NCI-H526 treated with DMSO at 0.1 percent for 48 hours (cell line): ENCODE measurements at regions not wholly inside any gene's neighbourhood (a gene's known extent, or its start where the extent isn't known, plus 50 kb on each side); places are given as distances from the start of the nearest gene placed in this dataset.

Experiments used
- DNase-seq: peaks from one replicate; lab custom pipeline; 2025; lab: John Stamatoyannopoulos, UW

DNA sequence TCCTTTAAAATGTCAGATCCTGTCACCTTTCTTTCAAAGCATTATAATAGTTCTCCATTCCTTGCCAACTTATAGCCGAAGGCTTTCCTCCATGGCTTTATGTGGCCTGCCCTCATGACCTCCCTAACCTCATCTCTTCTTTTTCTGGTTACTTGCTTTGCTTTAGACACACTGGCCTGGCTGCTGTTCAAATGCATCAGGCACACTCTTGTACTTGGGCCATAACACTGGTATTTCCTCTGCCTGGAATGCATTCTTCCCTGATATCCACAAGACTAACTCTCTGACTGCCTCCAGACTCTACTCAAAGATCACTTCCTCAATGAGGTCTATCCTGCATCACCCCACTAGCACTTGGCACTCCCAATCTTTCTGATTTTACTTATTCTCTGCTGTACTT lies 710.3 kb downstream of the KCNA4 start:
- no peak for DNase-seq

DNA sequence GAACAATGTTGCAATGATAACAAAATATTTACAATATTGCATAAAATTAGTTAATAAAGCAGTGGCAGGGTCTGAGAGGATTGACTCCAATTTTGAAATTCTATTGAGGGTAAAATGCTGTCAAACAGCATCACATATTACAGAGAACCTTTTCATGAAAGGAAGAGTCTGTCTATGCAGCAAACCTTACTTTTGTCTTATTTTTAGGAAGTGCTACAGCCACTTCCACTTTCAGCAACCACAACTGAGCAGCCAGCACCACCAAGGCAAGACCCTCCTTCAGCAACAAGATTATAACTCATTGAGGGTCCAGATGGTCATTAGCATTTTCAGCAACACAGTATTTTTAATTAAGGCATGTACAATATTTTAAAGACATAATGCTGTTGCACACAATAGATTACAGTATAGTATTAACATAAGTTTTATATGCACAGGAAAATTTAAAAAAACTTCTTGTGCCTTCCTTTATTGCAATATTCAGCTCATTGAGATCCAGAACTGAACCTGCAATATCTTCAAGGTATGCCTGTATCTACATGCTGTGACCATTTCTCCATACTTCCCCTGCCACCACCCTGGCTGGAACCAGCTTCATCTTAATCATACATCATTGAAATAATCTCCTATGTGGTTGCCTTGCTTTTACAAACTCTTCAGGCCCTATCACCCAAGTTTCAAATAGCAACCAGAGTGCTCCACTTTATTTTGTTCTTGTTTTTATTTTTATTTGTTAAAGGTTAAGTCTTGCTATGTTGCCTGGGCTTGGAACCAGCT lies 711.2 kb downstream of the KCNA4 start:
- DNase-seq = no peak

- DNase-seq = no peak
These were observed 716.4 kb downstream of the KCNA4 start for GRCh38 chr11:29300420-29300819.

DNA sequence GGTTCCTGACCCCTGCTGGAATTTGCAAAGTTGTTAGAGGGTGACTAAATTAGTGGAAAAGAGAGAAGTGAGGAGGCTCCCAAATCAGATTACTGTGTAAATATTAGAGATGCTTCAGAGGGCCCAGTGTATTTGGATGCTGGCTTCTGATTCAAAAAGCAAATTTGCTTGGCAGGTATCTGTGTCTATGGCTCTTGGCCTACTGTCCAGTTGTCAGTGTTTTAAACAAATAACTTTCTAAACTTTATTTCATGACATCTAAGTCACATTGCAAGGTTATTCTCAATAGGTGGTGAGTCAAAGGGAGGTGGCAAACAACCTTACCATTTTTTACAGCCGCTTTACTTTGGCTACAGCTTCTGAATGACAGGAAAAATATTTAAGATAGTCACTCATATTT lies 720.1 kb downstream of the KCNA4 start:
- no peak for DNase-seq

DNA sequence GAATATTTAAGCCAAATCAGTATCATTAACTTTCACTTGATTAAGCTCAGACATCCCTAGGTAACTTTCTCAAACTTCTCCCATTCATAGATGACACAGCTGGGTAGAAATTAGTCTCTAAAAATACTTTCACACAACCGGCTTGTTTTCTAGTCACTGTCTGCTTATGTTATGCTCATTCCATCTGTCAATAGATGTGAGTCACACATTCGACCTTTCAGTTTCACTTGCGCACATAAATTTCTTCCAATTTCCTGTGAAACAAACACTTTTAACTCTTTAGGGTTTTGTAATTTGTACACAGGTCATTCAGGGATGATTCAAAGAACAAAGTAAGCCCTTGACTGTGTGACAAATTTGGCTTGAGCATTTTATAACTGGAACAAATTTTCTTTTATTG lies 723.0 kb downstream of the KCNA4 start:
- no peak for DNase-seq

DNA sequence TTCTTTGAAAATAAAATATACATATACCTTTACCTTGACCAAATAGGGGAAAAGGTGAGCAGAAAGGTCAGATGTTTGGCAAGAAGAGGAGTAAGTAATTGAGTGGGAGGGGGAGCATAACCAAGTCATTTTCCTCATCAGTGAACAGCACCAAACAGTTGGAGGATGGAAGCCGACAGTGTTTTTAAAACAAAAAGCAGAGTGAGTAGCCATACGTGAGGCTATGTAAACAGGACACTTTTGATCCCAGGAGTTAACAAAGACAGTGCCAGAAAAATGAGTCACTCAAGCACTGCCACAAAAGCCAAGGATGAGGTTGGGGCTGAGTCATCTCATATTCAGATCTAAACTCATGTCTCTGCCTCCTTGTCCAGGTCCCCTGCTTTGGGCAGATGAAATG lies 734.7 kb downstream of the KCNA4 start:
- no peak for DNase-seq

DNA sequence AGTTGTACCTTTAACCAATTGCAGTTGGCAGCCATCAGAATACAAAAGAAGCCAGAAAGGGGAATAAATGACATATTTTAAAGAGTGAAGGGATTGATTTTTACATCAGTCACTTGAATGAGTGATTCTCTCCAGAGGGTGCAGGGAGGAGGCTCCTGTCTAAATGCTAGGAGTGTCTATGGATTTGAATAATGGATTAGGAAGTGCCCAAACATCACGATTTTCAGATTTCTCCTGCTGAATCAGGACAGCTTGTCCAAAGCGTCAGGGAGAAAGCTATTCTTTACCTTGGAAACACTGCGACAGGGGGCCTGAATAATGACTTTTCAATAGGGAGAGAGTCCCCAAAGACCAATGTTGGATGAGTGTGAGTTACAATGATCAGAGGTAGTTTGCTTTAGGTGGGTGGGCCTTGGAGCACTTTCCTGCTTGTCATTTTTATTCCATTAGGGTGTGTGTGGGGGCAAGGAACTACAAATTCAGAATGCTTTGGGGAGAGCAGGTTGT lies 735.5 kb downstream of the KCNA4 start:
- no peak for DNase-seq

GRCh38 chr11:29280452-29280851 lies 736.4 kb downstream of the KCNA4 start:
- DNase-seq = no peak

- no peak for DNase-seq
These were observed 737.1 kb downstream of the KCNA4 start for GRCh38 chr11:29279716-29280115.

GRCh38 chr11:29272019-29272654 lies 744.7 kb downstream of the KCNA4 start:
- DNase-seq = no peak

GRCh38 chr11:29271616-29272015 lies 745.2 kb downstream of the KCNA4 start:
- no peak for DNase-seq

DNA sequence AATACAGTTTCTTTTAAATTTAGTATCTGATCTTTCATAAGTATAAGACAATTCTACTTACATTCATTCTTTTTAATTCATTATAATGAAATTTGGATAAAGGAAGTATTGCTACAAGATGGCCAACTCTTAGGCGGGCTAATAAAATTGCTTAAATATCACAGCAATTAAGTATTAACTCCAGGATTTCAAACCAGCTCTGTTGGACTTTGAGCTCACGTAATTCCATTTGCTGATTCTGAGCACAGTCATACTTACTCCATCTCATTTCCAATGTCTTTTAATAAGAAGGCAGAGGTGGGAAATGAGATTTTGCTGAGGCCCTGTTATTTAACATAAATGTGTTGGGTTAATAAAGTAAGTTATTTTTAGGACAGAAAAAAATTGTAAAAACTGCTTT lies 748.1 kb downstream of the KCNA4 start:
- DNase-seq = no peak

DNA sequence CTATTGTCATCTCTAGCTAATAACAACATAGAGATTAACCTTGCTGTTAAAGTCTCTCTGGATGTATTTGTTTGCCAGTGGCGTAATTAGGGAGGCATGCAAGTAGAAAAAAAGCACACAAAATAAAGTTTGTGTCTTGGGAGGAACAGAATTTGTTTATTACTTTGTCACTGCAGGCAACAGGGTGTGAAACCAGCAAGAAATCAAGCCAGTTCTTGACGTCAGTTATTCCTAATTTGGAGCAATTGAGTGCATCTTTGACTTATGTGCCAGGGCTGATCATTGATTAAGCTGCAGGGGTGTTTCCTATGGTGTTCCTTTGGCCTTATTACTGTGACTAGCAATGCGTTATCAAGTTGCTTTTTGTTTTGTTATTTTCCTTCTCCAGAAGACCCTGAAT lies 751.0 kb downstream of the KCNA4 start:
- DNase-seq = no peak

- no peak for DNase-seq
These were observed 751.4 kb downstream of the KCNA4 start for GRCh38 chr11:29265381-29265780.

- no peak for DNase-seq
These were observed 752.7 kb downstream of the KCNA4 start for GRCh38 chr11:29263971-29264682.

DNA sequence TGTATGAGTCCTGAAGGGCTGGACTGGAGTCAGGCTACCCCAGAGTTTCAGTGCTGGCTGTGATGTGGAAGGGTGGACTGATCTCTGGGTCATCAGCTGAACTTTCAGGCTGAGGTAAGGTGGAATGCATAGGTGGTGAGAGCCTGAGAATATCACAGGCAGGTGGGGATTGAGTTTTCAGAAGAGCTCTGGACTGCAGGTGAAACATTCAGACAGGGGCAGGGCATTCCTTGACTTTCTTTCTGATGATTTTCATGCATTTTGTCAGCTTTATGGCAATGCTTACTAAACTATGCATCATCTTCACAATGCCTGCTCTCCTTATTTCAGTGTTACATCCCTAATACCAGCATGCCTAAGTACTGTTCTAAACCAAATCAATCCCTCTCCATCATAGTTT lies 755.0 kb downstream of the KCNA4 start:
- DNase-seq = no peak

- no peak for DNase-seq
These were observed 755.7 kb downstream of the KCNA4 start for GRCh38 chr11:29260939-29261705.

- DNase-seq = no peak
These were observed 758.4 kb downstream of the KCNA4 start for GRCh38 chr11:29258411-29258810.

- DNase-seq = no peak
These were observed 760.2 kb downstream of the KCNA4 start for GRCh38 chr11:29256580-29256979.

DNA sequence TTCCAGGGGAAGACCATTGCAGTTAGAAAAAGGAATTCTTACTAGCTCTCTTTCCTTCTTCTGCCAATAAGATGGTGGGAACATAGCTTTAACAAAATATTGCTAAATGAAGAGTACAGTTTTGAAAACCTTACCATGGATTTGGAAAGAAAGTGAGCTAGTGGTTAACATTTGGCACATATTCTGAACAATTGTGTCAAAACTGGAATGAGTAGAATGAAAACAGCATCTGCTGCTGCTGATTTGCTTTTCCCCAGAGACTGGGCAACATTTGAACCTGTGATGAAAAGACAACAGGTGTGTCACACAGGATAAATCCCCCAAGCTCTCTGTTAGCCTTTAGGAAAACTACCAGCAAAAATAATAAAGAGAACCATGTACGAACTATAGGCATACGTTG lies 761.4 kb downstream of the KCNA4 start:
- DNase-seq = no peak

DNA sequence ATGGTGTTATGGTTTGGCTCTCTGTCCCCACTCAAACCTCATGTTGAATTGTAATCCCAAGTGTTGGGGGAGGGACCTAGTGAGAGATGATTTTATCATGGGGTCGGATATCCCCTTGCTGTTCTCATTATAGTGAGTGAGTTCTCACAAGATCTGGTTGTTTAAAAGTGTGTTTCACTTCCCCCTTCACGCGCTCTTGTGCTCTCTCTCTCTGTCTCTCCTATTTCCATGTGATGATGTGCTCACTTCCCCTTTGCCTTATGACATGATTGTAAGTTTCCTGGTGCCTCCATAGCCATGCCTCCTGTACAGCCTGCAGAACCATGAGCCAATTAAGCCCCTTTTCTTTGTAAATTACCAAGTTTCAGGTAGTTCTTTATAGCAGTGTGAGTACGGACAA lies 765.1 kb downstream of the KCNA4 start:
- DNase-seq = no peak

GRCh38 chr11:29249713-29250112 lies 767.1 kb downstream of the KCNA4 start:
- no peak for DNase-seq
